ENCODE measurements at regions not wholly inside any gene's neighbourhood (a gene's known extent, or its start where the extent isn't known, plus 50 kb on each side); places are given as distances from the start of the nearest gene placed in this dataset.

DNA sequence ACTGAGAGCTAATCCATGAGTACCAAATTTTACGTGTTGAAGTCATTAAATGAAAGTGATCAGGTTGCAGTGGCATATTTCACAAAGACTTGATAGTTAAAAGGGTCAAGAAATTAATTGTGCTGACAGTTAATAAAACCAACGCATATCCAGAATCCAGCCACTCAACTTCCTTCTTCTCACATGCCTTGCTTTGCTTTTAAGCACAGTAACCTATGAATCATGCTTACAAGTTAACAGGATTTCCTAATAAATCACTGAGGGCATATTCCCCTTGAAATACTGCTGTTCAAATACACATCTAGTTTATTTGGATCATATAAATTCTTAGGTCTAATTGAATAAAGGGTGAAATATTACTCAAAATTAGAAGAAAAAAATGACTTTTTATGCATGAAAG, 801.5 kb upstream of the EPHA6 start:
- Histone ChIP-seq H3K4me2 (ENCODE audit: control insufficient read depth, extremely low read depth, insufficient read depth, low read depth, low read length) (no peak overlapping the region), H3K79me2 (ENCODE audit: control insufficient read depth, insufficient read depth, low read length) (no peaks in the 10 kb centered on the region), H3K9ac (ENCODE audit: control insufficient read depth, extremely low read depth, insufficient read depth, low read length) (no peak overlapping the region), H3K9me1 (ENCODE audit: control insufficient read depth, extremely low read depth, insufficient read depth, low read length) (no peaks in the 10 kb centered on the region), H3K9me3 (ENCODE audit: control insufficient read depth, low read depth, low read length) (no peaks in the 10 kb centered on the region), H3K4me1 (ENCODE audit: control insufficient read depth, extremely low read depth, insufficient read depth, low read length) (no peaks in the 10 kb centered on the region), H3K36me3 (ENCODE audit: control insufficient read depth in 2 of 2, extremely low read depth in 1 of 2, insufficient read depth in 2 of 2, low read length in 2 of 2) (no peaks in the 10 kb centered on the region), H3K27ac (ENCODE audit: control insufficient read depth, insufficient read depth, low read length) (no peak overlapping the region), H3K27me3 (ENCODE audit: control insufficient read depth, extremely low read depth, insufficient read depth, low read length) (no peaks in the 10 kb centered on the region), H4K20me1 (ENCODE audit: control insufficient read depth, extremely low read depth, insufficient read depth, low read length) (no peaks in the 10 kb centered on the region), H3K4me3 (ENCODE audit: control insufficient read depth in 2 of 3, extremely low read depth in 1 of 3, insufficient read depth in 2 of 3, low read depth in 1 of 3, low read length in 3 of 3) (no peak overlapping the region), H2AFZ (ENCODE audit: control insufficient read depth, low read length) (no peak overlapping the region)
- no peak for TF ChIP-seq EZH2 (IDR thresholded peaks at IDR 0.05; ENCODE audit: low read length)
- TF ChIP-seq, protein P1, sequence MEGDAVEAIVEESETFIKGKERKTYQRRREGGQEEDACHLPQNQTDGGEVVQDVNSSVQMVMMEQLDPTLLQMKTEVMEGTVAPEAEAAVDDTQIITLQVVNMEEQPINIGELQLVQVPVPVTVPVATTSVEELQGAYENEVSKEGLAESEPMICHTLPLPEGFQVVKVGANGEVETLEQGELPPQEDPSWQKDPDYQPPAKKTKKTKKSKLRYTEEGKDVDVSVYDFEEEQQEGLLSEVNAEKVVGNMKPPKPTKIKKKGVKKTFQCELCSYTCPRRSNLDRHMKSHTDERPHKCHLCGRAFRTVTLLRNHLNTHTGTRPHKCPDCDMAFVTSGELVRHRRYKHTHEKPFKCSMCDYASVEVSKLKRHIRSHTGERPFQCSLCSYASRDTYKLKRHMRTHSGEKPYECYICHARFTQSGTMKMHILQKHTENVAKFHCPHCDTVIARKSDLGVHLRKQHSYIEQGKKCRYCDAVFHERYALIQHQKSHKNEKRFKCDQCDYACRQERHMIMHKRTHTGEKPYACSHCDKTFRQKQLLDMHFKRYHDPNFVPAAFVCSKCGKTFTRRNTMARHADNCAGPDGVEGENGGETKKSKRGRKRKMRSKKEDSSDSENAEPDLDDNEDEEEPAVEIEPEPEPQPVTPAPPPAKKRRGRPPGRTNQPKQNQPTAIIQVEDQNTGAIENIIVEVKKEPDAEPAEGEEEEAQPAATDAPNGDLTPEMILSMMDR (optimal IDR thresholded peaks at IDR 0.05 in 1 of 3, IDR thresholded peaks at IDR 0.05 in 1 of 3, conservative IDR thresholded peaks at IDR 0.05 in 1 of 3; ENCODE audit: extremely low read depth in 1 of 3, insufficient read depth in 2 of 3, low read length in 3 of 3): no peak
- DNase-seq (ENCODE audit: low read depth, low spot score) (no peak), FAIRE-seq (no peak)
- dilution Hi-C loops (cut with MboI; ENCODE audit: extremely low pct_ligation_motif_present, low sequenced_read_pairs): no loop called here

DNA sequence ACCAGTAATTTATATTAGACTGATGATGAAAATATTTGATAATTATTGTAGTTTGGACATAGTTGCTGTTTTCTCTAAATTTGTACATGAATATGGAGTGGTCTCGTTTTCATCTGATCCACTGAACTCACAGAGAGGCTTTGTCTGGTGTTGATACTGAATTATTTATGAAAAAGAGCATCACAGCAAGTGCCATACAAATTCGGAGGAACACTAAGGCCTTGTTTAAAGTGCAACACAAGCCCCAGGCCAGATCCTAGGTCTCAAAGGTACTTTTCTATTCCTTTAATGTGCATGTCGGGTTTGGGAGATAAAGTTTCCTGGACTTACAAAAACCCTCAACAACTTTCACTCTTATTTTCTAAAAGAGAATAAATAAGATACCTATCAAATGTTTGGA, 796.8 kb upstream of the EPHA6 start:
- Histone ChIP-seq H3K36me3 (ENCODE audit: control insufficient read depth in 2 of 2, extremely low read depth in 1 of 2, insufficient read depth in 2 of 2, low read length in 2 of 2) (no peaks in the 10 kb centered on the region), H3K27ac (ENCODE audit: control insufficient read depth, insufficient read depth, low read length) (no peak overlapping the region), H3K4me1 (ENCODE audit: control insufficient read depth, extremely low read depth, insufficient read depth, low read length) (no peaks in the 10 kb centered on the region), H3K27me3 (ENCODE audit: control insufficient read depth, extremely low read depth, insufficient read depth, low read length) (no peaks in the 10 kb centered on the region), H4K20me1 (ENCODE audit: control insufficient read depth, extremely low read depth, insufficient read depth, low read length) (no peaks in the 10 kb centered on the region), H3K4me3 (ENCODE audit: control insufficient read depth in 2 of 3, extremely low read depth in 1 of 3, insufficient read depth in 2 of 3, low read depth in 1 of 3, low read length in 3 of 3) (no peak overlapping the region), H3K79me2 (ENCODE audit: control insufficient read depth, insufficient read depth, low read length) (no peaks in the 10 kb centered on the region), H3K4me2 (ENCODE audit: control insufficient read depth, extremely low read depth, insufficient read depth, low read depth, low read length) (no peak overlapping the region), H3K9me3 (ENCODE audit: control insufficient read depth, low read depth, low read length) (no peaks in the 10 kb centered on the region), H3K9me1 (ENCODE audit: control insufficient read depth, extremely low read depth, insufficient read depth, low read length) (no peaks in the 10 kb centered on the region), H2AFZ (ENCODE audit: control insufficient read depth, low read length) (no peak overlapping the region), H3K9ac (ENCODE audit: control insufficient read depth, extremely low read depth, insufficient read depth, low read length) (no peak overlapping the region)
- TF ChIP-seq EZH2 (IDR thresholded peaks at IDR 0.05; ENCODE audit: low read length): no peak
- TF ChIP-seq, protein P1 (optimal IDR thresholded peaks at IDR 0.05 in 1 of 3, IDR thresholded peaks at IDR 0.05 in 1 of 3, conservative IDR thresholded peaks at IDR 0.05 in 1 of 3; ENCODE audit: extremely low read depth in 1 of 3, insufficient read depth in 2 of 3, low read length in 3 of 3): no peak
- DNase-seq (ENCODE audit: low read depth, low spot score) (no peak), FAIRE-seq (no peak)
- dilution Hi-C loops (cut with MboI; ENCODE audit: extremely low pct_ligation_motif_present, low sequenced_read_pairs): no loop called here

Measured in keratinocyte (primary cell).